K562 (cell line): ENCODE measurements at regions not wholly inside any gene's neighbourhood (a gene's known extent, or its start where the extent isn't known, plus 50 kb on each side); places are given as distances from the start of the nearest gene placed in this dataset.

Source experiments
- CBFA2T2 ChIP-seq: fragments of 450-650 bp; conservative IDR thresholded peaks from 2 replicates; pipeline ENCODE4 v1.6.1; 2017; ENCODE audit warnings: mild to moderate bottlenecking
- CBX3 ChIP-seq, 2 experiments: IDR thresholded peaks; 1 replicate in 1 of 2; 2 replicates in 1 of 2; pipeline ENCODE4 v1.6.1; 2012; ENCODE audit warnings: inconsistent platforms in 2 of 2, low read length in 2 of 2, borderline replicate concordance in 1 of 2, control low read depth in 1 of 2
- DIDO1 ChIP-seq: fragments of 450-650 bp; IDR thresholded peaks from 2 replicates; pipeline ENCODE4 v1.6.1; 2016; ENCODE audit warnings: low read depth, missing biosample characterization, missing genetic modification characterization
- E2F8 ChIP-seq: fragments of 450-650 bp; IDR thresholded peaks from 2 replicates; pipeline ENCODE4 v1.7.1; 2018; ENCODE audit warnings: mild to moderate bottlenecking, low read depth; ENCODE audit not compliant: partially characterized antibody
- KDM4B ChIP-seq, 2 experiments: fragments of 450-650 bp in 1 of 2; sonication (generic) in 1 of 2; IDR thresholded peaks; 2 replicates each; pipeline ENCODE4 v1.6.1; 2016 to 2017; ENCODE audit warnings: borderline replicate concordance in 2 of 2, antibody characterized with exemption in 1 of 2, low read depth in 1 of 2, mild to moderate bottlenecking in 1 of 2
- NFATC3 ChIP-seq: fragments of 450-650 bp; IDR thresholded peaks from 2 replicates; pipeline ENCODE4 v1.6.1; 2017; ENCODE audit warnings: mild to moderate bottlenecking
- POLR2AphosphoS5 ChIP-seq: IDR thresholded peaks from 2 replicates; pipeline ENCODE4 v1.6.1; 2011; ENCODE audit warnings: mild to moderate bottlenecking, low read depth, low read length, moderate library complexity; ENCODE audit not compliant: control insufficient read depth, insufficient read depth
- SRF ChIP-seq, 2 experiments: fragments of 250-450, 450-650 bp in 1 of 2; sonication (Bioruptor Pico) in 1 of 2; sonication (generic) in 1 of 2; formaldehyde crosslinking; IDR thresholded peaks; 2 replicates each; pipeline versions ENCODE4 v1.5.0 to v1.5.1; 2020 to 2022; ENCODE audit warnings: mild to moderate bottlenecking in 1 of 2, missing genetic modification reagents in 1 of 2
- TAF7 ChIP-seq: fragments of 450-650 bp; IDR thresholded peaks from 2 replicates; pipeline ENCODE4 v1.6.1; 2016; ENCODE audit warnings: missing genetic modification characterization, missing compliant biosample characterization
- TBP ChIP-seq: optimal IDR thresholded peaks from 2 replicates; pipeline ENCODE3; 2011; ENCODE audit warnings: low read depth, low read length, improper control_type of control experiment
- TFAM ChIP-seq: fragments of 250-450 bp; sonication (Bioruptor Pico); conservative IDR thresholded peaks from 2 replicates; pipeline ENCODE4 v1.5.0; 2021; ENCODE audit warnings: mild to moderate bottlenecking, moderate library complexity
- ZNF696 ChIP-seq: fragments of 250-450 bp; sonication (Bioruptor Pico); conservative IDR thresholded peaks from 2 replicates; pipeline ENCODE4 v1.4.0; 2020; ENCODE audit warnings: mild to moderate bottlenecking, moderate library complexity

GRCh38 chr10:124270530-124271327, 148.0 kb downstream of the OAT start:
- TF ChIP-seq TFAM (CRISPR knock-in tag) (no peak), TBP (no peak), KDM4B (IDR thresholded peaks at IDR 0.05; ENCODE audit: borderline replicate concordance in 2 of 2, low read depth in 1 of 2) (no peak), CBFA2T2 (no peak), NFATC3 (no peak), CBX3 (IDR thresholded peaks at IDR 0.05; ENCODE audit: borderline replicate concordance in 1 of 2, low read length in 2 of 2) (no peak), ZNF696 (CRISPR knock-in tag) (no peak), POLR2AphosphoS5 (no peak), SRF (CRISPR knock-in tag; IDR thresholded peaks at IDR 0.05) (no peak), DIDO1 (tag) (no peak), E2F8 (no peak), TAF7 (no peak)
